IPS-NIHi11 (cell line): ENCODE measurements at regions not wholly inside any gene's neighbourhood (a gene's known extent, or its start where the extent isn't known, plus 50 kb on each side); places are given as distances from the start of the nearest gene placed in this dataset.
"Not testable (repeated sequence)": the region's sequence is repeated elsewhere in the genome, so short reads cannot be mapped to it uniquely, and the experiment has no call there.

Source experiments
- DNase-seq: peaks from one replicate; pipeline ENCODE4 v3.0.0; 2012; ENCODE audit warnings: mixed read lengths, low spot score

GRCh38 chr7:82701949-82702348, 258.4 kb upstream of the CACNA2D1 start:
- no peak for DNase-seq

GRCh38 chr7:82700741-82701140, 257.2 kb upstream of the CACNA2D1 start:
- DNase-seq: peak; percentile 7

- no peak for DNase-seq
These were observed 256.2 kb upstream of the CACNA2D1 start for GRCh38 chr7:82699773-82700186.

GRCh38 chr7:82697897-82698296, 254.3 kb upstream of the CACNA2D1 start:
- DNase-seq: no peak

- DNase-seq: no peak
These were observed 253.1 kb upstream of the CACNA2D1 start for GRCh38 chr7:82696631-82697030.

- DNase-seq: no peak
These were observed 250.4 kb upstream of the CACNA2D1 start for GRCh38 chr7:82694022-82694421.

GRCh38 chr7:82690929-82691328, 247.4 kb upstream of the CACNA2D1 start:
- no peak for DNase-seq

- DNase-seq: no peak
These were observed 241.6 kb upstream of the CACNA2D1 start for GRCh38 chr7:82685214-82685613.

- DNase-seq: no peak
These were observed 235.1 kb upstream of the CACNA2D1 start for GRCh38 chr7:82678716-82679115.

GRCh38 chr7:82678259-82678658, 234.7 kb upstream of the CACNA2D1 start:
- no peak for DNase-seq

- DNase-seq: no peak
These were observed 233.9 kb upstream of the CACNA2D1 start for GRCh38 chr7:82677493-82677892.

- no peak for DNase-seq
These were observed 233.3 kb upstream of the CACNA2D1 start for GRCh38 chr7:82676777-82677463.

- no peak for DNase-seq
These were observed 231.8 kb upstream of the CACNA2D1 start for GRCh38 chr7:82675396-82675795.

- no peak for DNase-seq
These were observed 230.7 kb upstream of the CACNA2D1 start for GRCh38 chr7:82674268-82674667.

- no peak for DNase-seq
These were observed 228.5 kb upstream of the CACNA2D1 start for GRCh38 chr7:82672078-82672477.

- no peak for DNase-seq
These were observed 225.6 kb upstream of the CACNA2D1 start for GRCh38 chr7:82669141-82669540.

GRCh38 chr7:82668676-82669075, 225.1 kb upstream of the CACNA2D1 start:
- no peak for DNase-seq

GRCh38 chr7:82665966-82666507, 222.5 kb upstream of the CACNA2D1 start:
- no peak for DNase-seq

- DNase-seq: no peak
These were observed 212.4 kb upstream of the CACNA2D1 start for GRCh38 chr7:82655965-82656364.

GRCh38 chr7:82650095-82650494, 206.5 kb upstream of the CACNA2D1 start:
- not testable (repeated sequence) for DNase-seq

GRCh38 chr7:82633592-82633991, 190.0 kb upstream of the CACNA2D1 start:
- DNase-seq: no peak

- DNase-seq: no peak
These were observed 188.4 kb upstream of the CACNA2D1 start for GRCh38 chr7:82631998-82632397.

- no peak for DNase-seq
These were observed 186.0 kb upstream of the CACNA2D1 start for GRCh38 chr7:82629583-82629982.

GRCh38 chr7:82625377-82625776, 181.8 kb upstream of the CACNA2D1 start:
- no peak for DNase-seq
